ENCODE measurements at regions not wholly inside any gene's neighbourhood (a gene's known extent, or its start where the extent isn't known, plus 50 kb on each side); places are given as distances from the start of the nearest gene placed in this dataset.
"Not testable (repeated sequence)": the region's sequence is repeated elsewhere in the genome, so short reads cannot be mapped to it uniquely, and the experiment has no call there.

- DNase-seq = not testable (repeated sequence)
These were observed 1825.8 kb upstream of the MIR17HG start for GRCh38 chr13:89521672-89522071.

- no peak for DNase-seq
These were observed 1806.1 kb upstream of the MIR17HG start for GRCh38 chr13:89541091-89542030.

GRCh38 chr13:89550938-89551337, 1796.5 kb upstream of the MIR17HG start:
- no peak for DNase-seq

- no peak for DNase-seq
These were observed 1792.7 kb upstream of the MIR17HG start for GRCh38 chr13:89554801-89555200.

GRCh38 chr13:89565476-89566100, 1781.9 kb upstream of the MIR17HG start:
- DNase-seq = no peak

GRCh38 chr13:89567025-89567424, 1780.5 kb upstream of the MIR17HG start:
- no peak for DNase-seq

- DNase-seq = no peak
These were observed 1779.2 kb upstream of the MIR17HG start for GRCh38 chr13:89568276-89568675.

- DNase-seq = no peak
These were observed 1778.7 kb upstream of the MIR17HG start for GRCh38 chr13:89568746-89569145.

- no peak for DNase-seq
These were observed 1775.8 kb upstream of the MIR17HG start for GRCh38 chr13:89571676-89572075.

- no peak for DNase-seq
These were observed 1773.4 kb upstream of the MIR17HG start for GRCh38 chr13:89574077-89574476.

GRCh38 chr13:89577301-89577700, 1770.2 kb upstream of the MIR17HG start:
- DNase-seq = no peak

GRCh38 chr13:89584058-89584620, 1763.3 kb upstream of the MIR17HG start:
- DNase-seq = no peak

GRCh38 chr13:89602655-89603054, 1744.8 kb upstream of the MIR17HG start:
- no peak for DNase-seq

GRCh38 chr13:89603187-89603586, 1744.3 kb upstream of the MIR17HG start:
- no peak for DNase-seq

GRCh38 chr13:89609318-89609717, 1738.2 kb upstream of the MIR17HG start:
- no peak for DNase-seq

- no peak for DNase-seq
These were observed 1737.2 kb upstream of the MIR17HG start for GRCh38 chr13:89610331-89610730.

- DNase-seq = no peak
These were observed 1736.6 kb upstream of the MIR17HG start for GRCh38 chr13:89610881-89611280.

GRCh38 chr13:89627996-89628395, 1719.5 kb upstream of the MIR17HG start:
- no peak for DNase-seq

- DNase-seq = no peak
These were observed 1718.9 kb upstream of the MIR17HG start for GRCh38 chr13:89628567-89628966.

GRCh38 chr13:89650226-89650625, 1697.3 kb upstream of the MIR17HG start:
- no peak for DNase-seq

GRCh38 chr13:89660752-89661151, 1686.7 kb upstream of the MIR17HG start:
- DNase-seq = no peak

GRCh38 chr13:89673789-89674311, 1673.6 kb upstream of the MIR17HG start:
- no peak for DNase-seq

GRCh38 chr13:89678466-89679121, 1668.9 kb upstream of the MIR17HG start:
- no peak for DNase-seq
